H1 (cell line): ENCODE measurements at regions not wholly inside any gene's neighbourhood (a gene's known extent, or its start where the extent isn't known, plus 50 kb on each side); places are given as distances from the start of the nearest gene placed in this dataset.

Experiments used
- CTCF ChIA-PET: fragments of 300-600 bp; sonication (Branson Sonifier 250); formaldehyde crosslinking; loops from one replicate; lab custom pipeline; 2021; ENCODE audit not compliant: partially characterized antibody; lab: Charles Lee
- POLR2A ChIA-PET: fragments of 300-600 bp; sonication (Branson Sonifier 250); formaldehyde crosslinking; loops from one replicate; lab custom pipeline; 2021; ENCODE audit warnings: inconsistent platforms; ENCODE audit not compliant: partially characterized antibody; lab: Charles Lee
- DNase-seq, 2 experiments: peaks; one replicate each; pipeline versions ENCODE4 v3.0.0 to v3.0.0-alpha.2; 2010 to 2022; ENCODE audit warnings: low spot score in 2 of 2, low read depth in 1 of 2, mixed read lengths in 1 of 2
- FAIRE-seq: peaks from 2 replicates; lab custom pipeline; 2011; peaks lifted over from hg19 to GRCh38; lab: Jason Lieb, UNC
- H2AFZ ChIP-seq: 2 replicates; pipeline ENCODE4 v1.8.1; 2012; ENCODE audit warnings: low read length, inconsistent platforms
- H2AK5ac ChIP-seq: 2 replicates; pipeline ENCODE4 v1.6.1; 2013; ENCODE audit warnings: low read depth, low read length
- H2BK120ac ChIP-seq: replicated peaks from 2 replicates; pipeline ENCODE3; 2013; ENCODE audit warnings: low read depth, low read length, inconsistent platforms
- H2BK12ac ChIP-seq: 2 replicates; pipeline ENCODE4 v1.6.1; 2013; ENCODE audit warnings: low read depth, low read length
- H2BK15ac ChIP-seq: 2 replicates; pipeline ENCODE4 v1.6.1; 2013; ENCODE audit warnings: low read length
- H2BK20ac ChIP-seq: 2 replicates; pipeline ENCODE4 v1.6.1; 2013; ENCODE audit warnings: low read length
- H2BK5ac ChIP-seq: 2 replicates; pipeline ENCODE4 v1.6.1; 2013; ENCODE audit warnings: low read depth, low read length
- H3K14ac ChIP-seq: 2 replicates; pipeline ENCODE4 v1.6.1; 2013; ENCODE audit warnings: inconsistent platforms; ENCODE audit not compliant: insufficient read length
- H3K18ac ChIP-seq: 2 replicates; pipeline ENCODE4 v1.6.1; 2013; ENCODE audit warnings: low read length; ENCODE audit errors: extremely low read depth
- H3K23ac ChIP-seq: 2 replicates; pipeline ENCODE4 v1.6.1; 2013; ENCODE audit warnings: inconsistent platforms; ENCODE audit not compliant: insufficient read length
- H3K23me2 ChIP-seq: 2 replicates; pipeline ENCODE4 v1.6.1; 2013; ENCODE audit warnings: low read depth, low read length
- H3K27ac ChIP-seq: 2 replicates; pipeline ENCODE4 v1.6.1; 2011; ENCODE audit warnings: low read depth, low read length, inconsistent platforms
- H3K27me3 ChIP-seq, 4 experiments: replicated peaks in 1 of 4; 1 replicate in 1 of 4; 2 replicates in 3 of 4; pipeline versions ENCODE4 v1.6.1 to v1.8.1; 2011 to 2013; ENCODE audit warnings: low read length in 3 of 4, mild to moderate bottlenecking in 3 of 4, inconsistent platforms in 2 of 4, mixed read lengths in 2 of 4, moderate library complexity in 1 of 4; ENCODE audit not compliant: control insufficient read depth in 3 of 4, insufficient read depth in 3 of 4; ENCODE audit errors: extremely low read depth in 1 of 4
- H3K36me3 ChIP-seq, 4 experiments: 2 replicates each; pipeline versions ENCODE4 v1.6.1 to v1.8.1; 2011 to 2013; ENCODE audit warnings: mild to moderate bottlenecking in 4 of 4, low read length in 3 of 4, moderate library complexity in 2 of 4, control low read depth in 1 of 4, inconsistent platforms in 1 of 4; ENCODE audit not compliant: insufficient read depth in 4 of 4, control insufficient read depth in 2 of 4
- H3K4ac ChIP-seq: replicated peaks from 2 replicates; pipeline ENCODE3; 2013; ENCODE audit warnings: low read length, low read depth, mixed read lengths, inconsistent platforms; ENCODE audit not compliant: insufficient read length
- H3K4me1 ChIP-seq, 4 experiments: replicated peaks in 1 of 4; 1 replicate in 1 of 4; 2 replicates in 3 of 4; pipeline versions ENCODE4 v1.6.1 to v1.8.1; 2011 to 2013; ENCODE audit warnings: low read length in 3 of 4, inconsistent platforms in 2 of 4, mixed read lengths in 1 of 4; ENCODE audit not compliant: insufficient read depth in 4 of 4, control insufficient read depth in 3 of 4
- H3K4me2 ChIP-seq, 2 experiments: 2 replicates each; pipeline versions ENCODE4 v1.6.1 to v1.8.1; 2011 to 2013; ENCODE audit warnings: low read depth in 2 of 2, low read length in 2 of 2, control low read depth in 1 of 2, inconsistent platforms in 1 of 2, mild to moderate bottlenecking in 1 of 2; ENCODE audit not compliant: insufficient read depth in 1 of 2
- H3K4me3 ChIP-seq, 4 experiments: fragments of 200-600, 300-600 bp in 1 of 4; sonication (generic), shearing (Covaris generic), sonication (Bioruptor Twin) in 1 of 4; 2 replicates each; pipeline versions ENCODE4 v1.5.1 to v1.8.1; 2011 to 2016; ENCODE audit warnings: low read length in 4 of 4, low read depth in 3 of 4, control low read depth in 2 of 4, inconsistent platforms in 2 of 4, mild to moderate bottlenecking in 2 of 4, mixed read lengths in 1 of 4, moderate library complexity in 1 of 4; ENCODE audit not compliant: insufficient read depth in 2 of 4; ENCODE audit errors: extremely low read depth in 1 of 4
- H3K56ac ChIP-seq: replicated peaks from 2 replicates; pipeline ENCODE3; 2013; ENCODE audit warnings: low read depth, mild to moderate bottlenecking, mixed read lengths, low read length, inconsistent platforms; ENCODE audit not compliant: insufficient read length
- H3K79me1 ChIP-seq: 2 replicates; pipeline ENCODE4 v1.6.1; 2013; ENCODE audit warnings: low read depth, low read length, control low read depth
- H3K79me2 ChIP-seq, 2 experiments: 2 replicates each; pipeline versions ENCODE4 v1.6.1 to v1.8.1; 2012 to 2013; ENCODE audit warnings: low read length in 2 of 2, mild to moderate bottlenecking in 2 of 2, inconsistent platforms in 1 of 2; ENCODE audit not compliant: insufficient read depth in 2 of 2, control insufficient read depth in 1 of 2
- H3K9ac ChIP-seq, 4 experiments: replicated peaks in 1 of 4; 1 replicate in 1 of 4; 2 replicates in 3 of 4; pipeline versions ENCODE4 v1.6.1 to v1.8.1; 2011 to 2013; ENCODE audit warnings: low read depth in 3 of 4, low read length in 3 of 4, control low read depth in 2 of 4, mild to moderate bottlenecking in 2 of 4, moderate library complexity in 2 of 4, inconsistent platforms in 1 of 4; ENCODE audit errors: extremely low read depth in 1 of 4
- H3K9me3 ChIP-seq, 2 experiments: 2 replicates each; pipeline versions ENCODE4 v1.6.1 to v1.8.1; 2012 to 2013; ENCODE audit warnings: mild to moderate bottlenecking in 2 of 2, moderate library complexity in 2 of 2, control low read depth in 1 of 2, inconsistent platforms in 1 of 2, low read depth in 1 of 2, low read length in 1 of 2, mixed read lengths in 1 of 2; ENCODE audit not compliant: insufficient read depth in 2 of 2
- H4K20me1 ChIP-seq, 2 experiments: replicated peaks in 1 of 2; 2 replicates each; pipeline versions ENCODE3 to v1.8.1; 2011 to 2013; ENCODE audit warnings: inconsistent platforms in 2 of 2, low read length in 2 of 2, mild to moderate bottlenecking in 1 of 2; ENCODE audit not compliant: insufficient read depth in 2 of 2, control insufficient read depth in 1 of 2
- H4K5ac ChIP-seq: 2 replicates; pipeline ENCODE4 v1.6.1; 2013; ENCODE audit warnings: low read length, low read depth, mixed read lengths, inconsistent platforms; ENCODE audit not compliant: insufficient read length
- H4K8ac ChIP-seq: 2 replicates; pipeline ENCODE4 v1.8.0; 2013; ENCODE audit warnings: mild to moderate bottlenecking, moderate library complexity, low read length, inconsistent platforms; ENCODE audit not compliant: insufficient read depth; ENCODE audit errors: extremely low read depth
- H4K91ac ChIP-seq: replicated peaks from 2 replicates; pipeline ENCODE3; 2013; ENCODE audit warnings: low read length, mixed read lengths, inconsistent platforms; ENCODE audit not compliant: insufficient read length
- ATF2 ChIP-seq: IDR thresholded peaks from 2 replicates; pipeline ENCODE4 v1.6.1; 2012; ENCODE audit warnings: low read length, inconsistent platforms
- CHD1 ChIP-seq: IDR thresholded peaks from 2 replicates; pipeline ENCODE4 v1.6.1; 2012; ENCODE audit warnings: low read depth, low read length, improper control_type of control experiment
- RXRA ChIP-seq: IDR thresholded peaks from 2 replicates; pipeline ENCODE4 v1.6.1; 2011; ENCODE audit warnings: low read depth, mild to moderate bottlenecking, low read length, moderate library complexity; ENCODE audit not compliant: insufficient read depth
- WGBS, 2 experiments: shearing (Covaris generic) in 1 of 2; methylation state at CpG; one replicate each; pipeline versions ENCODE4 v1.1.6 to v1.1.7; 2013 to 2015; ENCODE audit warnings: low lambda C conversion rate in 2 of 2, mixed read lengths in 2 of 2, inconsistent platforms in 1 of 2, low coverage in 1 of 2, missing lambda C conversion rate in 1 of 2; ENCODE audit not compliant: insufficient replicate concordance in 2 of 2, insufficient coverage in 1 of 2, insufficient read length in 1 of 2; ENCODE audit errors: extremely low coverage in 1 of 2, missing lambda C conversion rate in 1 of 2; 5-methylcytosine and 5-hydroxymethylcytosine counted together

GRCh38 chr15:53401503-53401902 is 358.0 kb downstream of the WDR72 start:
- Histone ChIP-seq H2BK15ac (no peak overlapping the region), H4K91ac (no peak overlapping the region), H3K4me1 (0 out of 7 replicates have a peak, but pooled peaks cover 0 to 3% (median 0%) of the 10 kb centered on the region in 4 experiments), H3K14ac (no peak overlapping the region), H3K79me2 (no peaks in the 10 kb centered on the region), H4K20me1 (no peaks in the 10 kb centered on the region), H4K8ac (no peak overlapping the region), H3K18ac (no peak overlapping the region), H2BK20ac (no peak overlapping the region), H3K23me2 (no peaks in the 10 kb centered on the region), H3K56ac (no peak overlapping the region), H2BK5ac (no peak overlapping the region), H4K5ac (no peak overlapping the region), H3K9me3 (no peaks in the 10 kb centered on the region), H2AK5ac (no peak overlapping the region), H3K23ac (no peak overlapping the region), H2BK12ac (no peak overlapping the region), H3K79me1 (no peaks in the 10 kb centered on the region), H3K36me3 (no peaks in the 10 kb centered on the region), H3K9ac (no peak overlapping the region), H3K4me3 (no peak overlapping the region), H3K4ac (no peak overlapping the region), H2BK120ac (no peak overlapping the region), H3K27ac (no peak overlapping the region), H3K27me3 (no peaks in the 10 kb centered on the region), H3K4me2 (no peak overlapping the region), H2AFZ (no peak overlapping the region)
- DNase-seq (no peak), FAIRE-seq (no peak)
- POLR2A ChIA-PET, result no interaction called here
- 94% methylated on average over 2 of the region's 2 CpGs; no CpG with 5 or more reads in 1 of the 2 experiments for WGBS, 2 experiments
- CTCF ChIA-PET, result interaction anchor here (1.3 kb wide), 1 partner anchor 94 kb away, joined by 3 read pairs; no protein-coding TSS in a partner anchor
- TF ChIP-seq RXRA (no peak), CHD1 (no peak), ATF2 (no peak)
